Testis (tissue), 2 donors: ENCODE measurements at regions not wholly inside any gene's neighbourhood (a gene's known extent, or its start where the extent isn't known, plus 50 kb on each side); places are given as distances from the start of the nearest gene placed in this dataset.

ENCODE experiments used
- DNase-seq: peaks from one replicate; pipeline ENCODE4 v3.0.0-alpha.2; 2019
- H3K27ac ChIP-seq, 2 donors: fragments of 200-600 bp; sonication (generic); one replicate each; pipeline ENCODE4 v1.5.1; 2019
- H3K27me3 ChIP-seq: fragments of 200-600 bp; sonication (generic); one replicate; pipeline ENCODE4 v1.5.1; 2019
- H3K36me3 ChIP-seq: fragments of 200-600 bp; sonication (generic); one replicate; pipeline ENCODE4 v1.5.1; 2017; ENCODE audit warnings: low read depth; ENCODE audit errors: missing control alignments
- H3K4me1 ChIP-seq: fragments of 200-600 bp; sonication (generic); one replicate; pipeline ENCODE4 v1.5.1; 2019
- H3K4me3 ChIP-seq, 2 donors: fragments of 200-600 bp; sonication (generic); one replicate each; pipeline ENCODE4 v1.5.1; 2017 to 2019
- H3K9me3 ChIP-seq: fragments of 200-600 bp; sonication (generic); one replicate; pipeline ENCODE4 v1.5.1; 2017
- CTCF ChIP-seq, 3 experiments: fragments of 450-650 bp in 2 of 3; fragments of 200-600 bp in 1 of 3; sonication (generic) in 1 of 3; IDR thresholded peaks; one replicate each; pipeline ENCODE4 v1.5.1; 2016 to 2019; ENCODE audit warnings: antibody characterized with exemption in 3 of 3, mild to moderate bottlenecking in 2 of 3, moderate library complexity in 1 of 3
- POLR2A ChIP-seq: fragments of 450-650 bp; IDR thresholded peaks from one replicate; pipeline ENCODE4 v1.6.1; 2017; ENCODE audit warnings: antibody characterized with exemption, mild to moderate bottlenecking, moderate library complexity
- WGBS, 2 donors: methylation state at CpG; one replicate each; pipeline ENCODE4 v1.1.5; 2018; 5-methylcytosine and 5-hydroxymethylcytosine counted together
- intact Hi-C: fragments of 100-400 bp; cut with DNase I; formaldehyde crosslinking; loops from one replicate; pipeline ENCODE4 v1.15.1; 2023; ENCODE audit warnings: low total_unique reads

GRCh38 chr13:71046360-71047079, 820.5 kb downstream of the DACH1 start:
- H3K4me1 ChIP-seq, result no peaks in the 10 kb centered on the region
- DNase-seq, result no peak
- TF ChIP-seq CTCF (IDR thresholded peaks at IDR 0.05), result no peak
- TF ChIP-seq POLR2A, result no peak
- H3K36me3 ChIP-seq, result no peaks in the 10 kb centered on the region
- 54 to 58% methylated on average over 2 of the region's 2 CpGs for WGBS, 2 donors
- no peaks in the 10 kb centered on the region for H3K27me3 ChIP-seq
- no peak overlapping the region for H3K4me3 ChIP-seq
- intact Hi-C loops, result no loop called here
- no peaks in the 10 kb centered on the region for H3K9me3 ChIP-seq
- H3K27ac ChIP-seq, result no peak overlapping the region

- H3K27ac ChIP-seq, result no peak overlapping the region
- no peaks in the 10 kb centered on the region for H3K36me3 ChIP-seq
- H3K4me3 ChIP-seq, result no peak overlapping the region
- TF ChIP-seq POLR2A (no peak), CTCF (IDR thresholded peaks at IDR 0.05) (no peak)
- intact Hi-C loops, result no loop called here
- no peaks in the 10 kb centered on the region for H3K4me1 ChIP-seq
- no peak for DNase-seq
- no peaks in the 10 kb centered on the region for H3K9me3 ChIP-seq
- no peaks in the 10 kb centered on the region for H3K27me3 ChIP-seq
These were observed 821.9 kb downstream of the DACH1 start for GRCh38 chr13:71045101-71045500.

GRCh38 chr13:71039440-71039839, 827.6 kb downstream of the DACH1 start:
- Histone ChIP-seq H3K27me3 (no peaks in the 10 kb centered on the region), H3K9me3 (no peaks in the 10 kb centered on the region), H3K36me3 (no peaks in the 10 kb centered on the region), H3K27ac (no peak overlapping the region), H3K4me3 (no peak overlapping the region), H3K4me1 (no peaks in the 10 kb centered on the region)
- intact Hi-C loops, result no loop called here
- TF ChIP-seq CTCF (IDR thresholded peaks at IDR 0.05) (no peak), POLR2A (no peak)
- no peak for DNase-seq

- intact Hi-C loops, result no loop called here
- H3K9me3 ChIP-seq, result no peaks in the 10 kb centered on the region
- 93 to 100% methylated on average over 2 to 4 of the region's 4 CpGs for WGBS, 2 donors
- no peak for TF ChIP-seq POLR2A
- no peak for TF ChIP-seq CTCF (IDR thresholded peaks at IDR 0.05)
- no peak overlapping the region for H3K27ac ChIP-seq
- no peak overlapping the region for H3K4me3 ChIP-seq
- H3K27me3 ChIP-seq, result no peaks in the 10 kb centered on the region
- no peak for DNase-seq
- no peaks in the 10 kb centered on the region for H3K4me1 ChIP-seq
- H3K36me3 ChIP-seq, result no peaks in the 10 kb centered on the region
These were observed 833.0 kb downstream of the DACH1 start for GRCh38 chr13:71034018-71034417.

- Histone ChIP-seq H3K4me1 (no peaks in the 10 kb centered on the region), H3K27me3 (no peaks in the 10 kb centered on the region), H3K9me3 (no peaks in the 10 kb centered on the region), H3K36me3 (no peaks in the 10 kb centered on the region), H3K4me3 (no peak overlapping the region), H3K27ac (no peak overlapping the region)
- intact Hi-C loops, result no loop called here
- TF ChIP-seq CTCF (IDR thresholded peaks at IDR 0.05), result no peak
- TF ChIP-seq POLR2A, result no peak
- no peak for DNase-seq
These were observed 834.0 kb downstream of the DACH1 start for GRCh38 chr13:71033026-71033425.
